Stimulated activated effector memory CD8-positive, alpha-beta T cell treated with anti-CD3 and anti-CD28 coated beads, Interleukin-12 subunit alpha, Interleukin-12 subunit beta, amount 100 ng/mL, for 72 hours (primary cell): ENCODE measurements at regions not wholly inside any gene's neighbourhood (a gene's known extent, or its start where the extent isn't known, plus 50 kb on each side); places are given as distances from the start of the nearest gene placed in this dataset.
"Not testable (repeated sequence)": the region's sequence is repeated elsewhere in the genome, so short reads cannot be mapped to it uniquely, and the experiment has no call there.

Experiments used
- ATAC-seq: fragments of 150-1000 bp; cut with Tn5 transposase; 2 replicates; pipeline ENCODE4 v1.10.0; 2021
- DNase-seq, 2 donors: peaks; one replicate each; pipeline ENCODE4 v3.0.0; 2021 to 2022; ENCODE audit warnings: low spot score in 2 of 2
- H3K27ac Mint-ChIP-seq: one replicate; pipeline ENCODE4 v1.8.0; 2022; ENCODE audit warnings: mild to moderate bottlenecking, mixed read lengths
- H3K36me3 Mint-ChIP-seq: one replicate; pipeline ENCODE4 v1.8.0; 2022; ENCODE audit warnings: mild to moderate bottlenecking, mixed read lengths
- H3K4me1 Mint-ChIP-seq: one replicate; pipeline ENCODE4 v1.8.0; 2022; ENCODE audit warnings: mixed read lengths
- H3K4me3 Mint-ChIP-seq: one replicate; pipeline ENCODE4 v1.8.0; 2022; ENCODE audit warnings: mild to moderate bottlenecking, mixed read lengths
- H3K9me3 Mint-ChIP-seq: one replicate; pipeline ENCODE4 v1.8.0; 2022; ENCODE audit warnings: mixed read lengths

DNA sequence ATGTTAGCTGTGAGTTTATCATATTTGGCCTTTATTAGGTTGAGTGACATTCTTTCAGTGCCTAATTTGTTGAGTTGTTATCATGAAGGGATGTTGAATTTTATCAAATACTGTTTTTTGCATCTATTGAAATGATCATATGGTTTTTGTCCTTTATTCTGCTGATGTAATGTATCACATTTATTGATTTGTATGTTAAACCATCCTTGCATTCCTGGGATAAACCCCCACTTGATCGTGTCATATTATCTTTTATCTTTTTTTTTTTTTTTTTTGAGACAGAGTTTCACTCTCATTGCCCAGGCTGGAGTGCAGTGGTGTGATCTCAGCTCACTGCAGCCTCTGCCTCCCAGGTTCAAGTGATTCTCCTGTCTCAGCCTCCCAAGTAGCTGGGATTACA is 51.9 kb upstream of the MFGE8 start:
- not testable (repeated sequence) for H3K27ac Mint-ChIP-seq, DNase-seq, ATAC-seq, H3K36me3 Mint-ChIP-seq, H3K4me1 Mint-ChIP-seq, H3K4me3 Mint-ChIP-seq
- H3K9me3 Mint-ChIP-seq = peaks cover 23% of the 10 kb centered on the region

DNA sequence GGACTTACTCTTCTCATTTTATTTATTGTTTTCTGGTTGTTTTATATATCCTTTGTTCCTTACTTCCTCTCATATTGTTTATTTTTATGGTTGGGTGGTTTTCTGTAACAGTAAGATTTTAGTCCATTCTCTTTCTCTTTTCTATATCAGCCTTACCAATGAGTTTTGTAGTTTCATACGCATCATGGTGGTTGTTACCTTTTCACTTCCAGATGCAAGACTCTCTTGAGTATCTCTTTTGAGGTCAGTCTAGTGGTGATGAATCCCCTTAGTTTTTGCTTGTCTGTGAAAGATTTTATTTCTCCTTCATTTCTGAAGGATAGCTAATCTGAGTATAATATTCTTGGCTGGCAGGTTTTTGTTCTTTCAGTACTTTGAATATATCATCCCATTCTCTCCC is 57.1 kb upstream of the MFGE8 start:
- DNase-seq (no peak), ATAC-seq (no peak)
- Mint-ChIP-seq H3K36me3 (no peaks in the 10 kb centered on the region), H3K4me1 (no peaks in the 10 kb centered on the region), H3K27ac (no peak overlapping the region), H3K4me3 (no peak overlapping the region), H3K9me3 (peaks cover 12% of the 10 kb centered on the region)

DNA sequence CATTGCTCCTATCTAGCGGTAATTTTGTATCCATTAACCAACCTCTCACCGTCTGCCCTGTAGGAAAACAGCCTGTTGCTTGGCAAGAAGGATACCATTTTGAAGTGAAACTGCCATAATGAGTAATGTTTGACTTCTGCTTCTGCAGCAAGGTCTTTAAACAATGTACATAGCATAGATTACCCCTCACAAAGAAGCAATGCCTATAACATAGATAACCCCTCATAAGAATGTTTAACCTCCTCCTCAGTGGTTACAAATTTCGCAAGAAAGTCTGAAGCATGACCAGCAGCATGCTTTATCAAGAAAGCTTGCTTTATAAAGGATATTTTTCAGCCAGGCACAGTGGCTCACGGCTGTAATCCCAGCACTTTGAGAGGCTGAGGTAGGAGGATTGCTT is 61.2 kb upstream of the MFGE8 start:
- no peak overlapping the region for H3K4me3 Mint-ChIP-seq
- no peak for DNase-seq
- H3K4me1 Mint-ChIP-seq = no peaks in the 10 kb centered on the region
- no peak for ATAC-seq
- H3K36me3 Mint-ChIP-seq = no peaks in the 10 kb centered on the region
- H3K9me3 Mint-ChIP-seq = no peaks in the 10 kb centered on the region
- no peak overlapping the region for H3K27ac Mint-ChIP-seq

DNA sequence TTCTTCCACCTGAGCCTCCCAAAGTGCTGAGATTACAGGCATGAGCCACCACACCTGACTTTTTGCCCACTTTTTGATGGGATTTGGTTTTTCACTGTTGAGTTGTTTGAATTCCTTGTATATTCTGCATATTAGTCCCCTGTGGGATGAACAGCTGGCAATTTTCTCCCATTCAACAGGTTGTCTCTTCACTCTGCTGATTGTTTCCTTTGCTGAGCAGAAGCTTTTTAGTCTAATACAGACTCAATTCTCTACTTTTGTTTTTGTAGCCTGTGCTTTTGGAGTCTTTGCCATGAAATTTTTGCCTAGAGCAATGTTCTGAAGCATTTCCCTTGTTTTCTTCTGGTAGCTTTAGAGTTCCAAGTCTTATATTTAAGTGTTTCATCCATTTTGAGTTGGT is 62.7 kb upstream of the MFGE8 start:
- Mint-ChIP-seq H3K4me3 (no peak overlapping the region), H3K4me1 (no peaks in the 10 kb centered on the region), H3K27ac (no peak overlapping the region), H3K9me3 (no peaks in the 10 kb centered on the region), H3K36me3 (no peaks in the 10 kb centered on the region)
- DNase-seq = no peak
- ATAC-seq = no peak

DNA sequence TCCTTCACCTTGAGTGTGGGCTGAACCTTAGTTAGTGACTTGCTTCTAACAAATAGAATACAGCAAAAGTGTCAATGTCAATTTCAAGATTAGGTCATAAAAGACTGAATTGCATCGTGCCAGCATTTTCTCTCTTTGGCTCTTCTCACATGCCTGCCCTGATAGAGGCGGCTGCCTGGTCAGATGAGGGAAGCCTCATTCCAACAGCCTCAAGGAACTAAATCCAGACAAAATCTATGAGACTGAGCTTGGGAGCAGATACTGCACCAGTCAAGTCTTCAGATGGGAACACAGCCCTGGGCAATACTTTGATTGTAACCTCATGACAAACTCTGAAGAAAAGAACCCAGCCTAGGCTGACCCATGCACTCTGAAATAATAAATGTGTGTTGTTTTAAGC is 63.5 kb upstream of the MFGE8 start:
- Mint-ChIP-seq H3K27ac (no peak overlapping the region), H3K4me3 (no peak overlapping the region), H3K9me3 (no peaks in the 10 kb centered on the region), H3K36me3 (no peaks in the 10 kb centered on the region), H3K4me1 (no peaks in the 10 kb centered on the region)
- DNase-seq = no peak
- no peak for ATAC-seq

DNA sequence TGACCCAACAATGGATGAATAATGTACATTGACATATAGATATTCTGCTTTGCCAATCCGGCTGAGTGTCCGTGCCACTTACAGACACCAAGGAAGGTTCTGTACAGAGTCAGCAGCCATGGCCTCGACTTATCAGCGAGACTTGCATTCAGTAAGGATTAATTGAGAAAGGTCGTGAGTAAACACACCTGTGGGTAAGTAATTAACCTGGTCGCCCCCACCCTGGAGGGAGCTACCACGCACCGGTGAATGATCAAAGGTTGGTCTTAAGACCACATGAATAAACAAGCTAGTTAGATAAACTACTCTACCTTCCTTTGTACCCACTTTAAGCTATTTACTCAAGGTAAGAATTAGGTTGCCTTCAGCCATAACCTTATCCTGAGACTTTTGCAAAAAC is 66.5 kb upstream of the MFGE8 start:
- H3K4me1 Mint-ChIP-seq = no peaks in the 10 kb centered on the region
- H3K9me3 Mint-ChIP-seq = no peaks in the 10 kb centered on the region
- H3K36me3 Mint-ChIP-seq = no peaks in the 10 kb centered on the region
- no peak overlapping the region for H3K27ac Mint-ChIP-seq
- DNase-seq (no peak), ATAC-seq (no peak)
- H3K4me3 Mint-ChIP-seq = no peak overlapping the region

DNA sequence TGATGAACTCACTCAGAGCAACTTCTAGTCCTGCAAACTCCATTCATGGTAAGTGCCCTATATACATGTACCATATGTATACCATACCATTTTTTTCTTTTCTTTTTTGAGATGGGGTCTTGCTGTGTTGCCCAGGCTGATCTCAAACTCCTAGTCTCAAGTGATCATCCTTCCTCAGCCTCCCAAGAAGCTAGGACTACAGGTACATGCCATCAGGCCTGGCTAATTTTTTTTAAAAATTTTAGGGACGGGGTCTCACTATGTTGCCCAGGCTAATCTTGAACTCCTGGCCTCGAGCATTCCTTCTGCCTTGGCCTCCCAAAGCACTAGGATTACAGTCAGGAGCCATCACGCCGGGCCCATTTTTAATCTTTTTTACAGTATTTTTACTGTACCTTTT is 67.3 kb upstream of the MFGE8 start:
- Mint-ChIP-seq H3K9me3 (no peaks in the 10 kb centered on the region), H3K4me1 (no peaks in the 10 kb centered on the region), H3K4me3 (no peak overlapping the region), H3K36me3 (no peaks in the 10 kb centered on the region), H3K27ac (no peak overlapping the region)
- DNase-seq (no peak), ATAC-seq (no peak)

DNA sequence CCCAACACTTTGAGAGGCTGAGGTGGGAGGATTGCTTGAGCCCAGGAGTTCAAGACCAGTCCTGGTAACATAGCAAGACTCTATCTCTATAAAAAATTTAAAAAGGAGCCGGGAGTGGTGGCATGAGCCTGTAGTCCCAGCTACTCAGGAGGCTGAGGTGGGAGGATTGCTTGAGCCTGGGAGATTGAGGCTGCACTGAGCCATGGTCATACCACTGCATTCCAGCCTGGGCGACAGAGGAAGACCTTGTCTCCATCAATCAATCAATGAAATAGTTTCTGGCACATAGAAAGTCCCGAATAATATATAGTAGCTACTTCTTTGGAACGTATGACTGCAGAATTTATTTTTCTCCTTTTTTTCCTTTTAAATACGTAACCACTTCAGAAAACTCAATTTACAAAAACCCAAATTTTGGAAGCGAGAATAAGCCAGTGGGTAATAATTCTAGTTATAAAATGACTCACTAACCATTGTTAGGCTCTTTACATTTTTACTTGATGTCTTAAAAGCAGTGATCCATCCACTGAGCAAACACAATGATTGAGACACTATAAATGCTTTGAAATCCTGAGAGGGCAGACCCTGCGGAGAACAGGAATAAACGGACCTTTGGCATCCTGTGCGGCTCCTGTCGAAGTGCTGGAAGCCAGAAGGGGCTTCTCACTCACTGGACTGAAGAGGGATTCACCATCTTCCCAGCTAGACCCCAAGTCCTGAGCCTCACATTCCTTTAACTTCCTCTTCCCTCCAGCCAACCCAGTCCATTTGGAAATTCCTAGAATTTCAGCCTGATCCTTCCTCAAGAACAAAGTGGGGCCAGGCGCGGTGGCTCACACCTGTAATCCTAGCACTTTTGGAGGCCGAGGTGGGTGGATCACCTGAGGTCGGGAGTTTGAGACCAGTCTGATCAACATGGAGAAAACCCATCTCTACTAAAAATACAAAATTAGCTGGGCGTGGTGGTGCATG is 68.4 kb upstream of the MFGE8 start:
- no peaks in the 10 kb centered on the region for H3K36me3 Mint-ChIP-seq
- no peak for ATAC-seq
- no peaks in the 10 kb centered on the region for H3K9me3 Mint-ChIP-seq
- DNase-seq = no peak
- H3K4me1 Mint-ChIP-seq = no peaks in the 10 kb centered on the region
- no peak overlapping the region for H3K4me3 Mint-ChIP-seq
- H3K27ac Mint-ChIP-seq = no peak overlapping the region

DNA sequence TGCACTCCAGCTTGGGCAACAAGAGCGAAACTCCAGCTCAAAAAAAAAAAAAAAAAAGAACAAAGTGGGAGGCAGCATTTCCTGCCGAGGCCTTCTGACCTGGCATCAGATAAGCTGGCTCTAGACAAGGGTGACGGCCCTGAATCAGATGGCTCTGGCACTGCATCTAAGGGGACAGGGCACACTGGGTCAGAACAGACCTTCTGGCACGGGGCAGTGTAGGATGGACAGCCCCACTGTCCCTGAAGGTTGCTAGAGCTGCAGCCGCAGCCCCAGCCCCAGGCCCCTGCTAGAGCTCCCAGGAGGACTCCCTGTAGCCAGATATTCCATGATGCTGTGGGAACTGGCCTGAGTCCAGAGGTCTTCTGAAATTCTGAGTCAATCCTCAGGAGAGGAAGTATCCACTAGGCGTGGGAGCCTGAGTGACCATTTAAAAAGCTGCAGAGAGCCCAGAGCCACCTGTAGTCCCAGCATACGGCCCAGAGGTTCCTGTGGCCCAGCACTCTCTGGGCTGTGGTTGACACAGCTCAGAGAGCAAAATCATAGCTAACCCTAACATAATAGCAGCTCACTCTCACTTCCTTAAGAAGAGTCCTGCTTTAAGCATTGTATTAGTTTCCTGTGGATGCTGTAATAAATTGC is 69.2 kb upstream of the MFGE8 start:
- H3K4me3 Mint-ChIP-seq = no peak overlapping the region
- DNase-seq (no peak), ATAC-seq (peak; percentile 39)
- no peaks in the 10 kb centered on the region for H3K9me3 Mint-ChIP-seq
- H3K4me1 Mint-ChIP-seq = no peaks in the 10 kb centered on the region
- no peaks in the 10 kb centered on the region for H3K36me3 Mint-ChIP-seq
- H3K27ac Mint-ChIP-seq = no peak overlapping the region

DNA sequence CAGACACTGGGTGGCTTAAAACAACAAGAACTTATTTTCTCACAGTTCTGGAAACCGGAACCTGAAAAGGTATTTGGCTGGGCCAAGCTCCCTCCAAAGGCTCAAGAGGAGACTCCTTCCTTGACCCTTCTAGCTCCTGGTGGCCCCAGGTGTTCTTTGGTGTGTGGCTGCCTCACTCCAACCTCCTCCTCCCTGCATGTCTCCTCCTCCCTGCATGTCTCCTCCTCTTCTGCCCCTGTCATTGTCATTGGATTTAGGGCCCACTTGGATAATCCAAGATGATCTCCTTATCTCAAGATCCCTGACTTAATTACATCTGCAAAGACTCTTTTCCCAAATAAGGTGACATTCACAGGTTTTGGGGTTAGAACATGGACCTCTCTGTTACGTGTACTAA is 69.8 kb upstream of the MFGE8 start:
- no peaks in the 10 kb centered on the region for H3K36me3 Mint-ChIP-seq
- no peak overlapping the region for H3K4me3 Mint-ChIP-seq
- H3K9me3 Mint-ChIP-seq = no peaks in the 10 kb centered on the region
- ATAC-seq = no peak
- H3K4me1 Mint-ChIP-seq = no peaks in the 10 kb centered on the region
- DNase-seq = no peak
- H3K27ac Mint-ChIP-seq = no peak overlapping the region

DNA sequence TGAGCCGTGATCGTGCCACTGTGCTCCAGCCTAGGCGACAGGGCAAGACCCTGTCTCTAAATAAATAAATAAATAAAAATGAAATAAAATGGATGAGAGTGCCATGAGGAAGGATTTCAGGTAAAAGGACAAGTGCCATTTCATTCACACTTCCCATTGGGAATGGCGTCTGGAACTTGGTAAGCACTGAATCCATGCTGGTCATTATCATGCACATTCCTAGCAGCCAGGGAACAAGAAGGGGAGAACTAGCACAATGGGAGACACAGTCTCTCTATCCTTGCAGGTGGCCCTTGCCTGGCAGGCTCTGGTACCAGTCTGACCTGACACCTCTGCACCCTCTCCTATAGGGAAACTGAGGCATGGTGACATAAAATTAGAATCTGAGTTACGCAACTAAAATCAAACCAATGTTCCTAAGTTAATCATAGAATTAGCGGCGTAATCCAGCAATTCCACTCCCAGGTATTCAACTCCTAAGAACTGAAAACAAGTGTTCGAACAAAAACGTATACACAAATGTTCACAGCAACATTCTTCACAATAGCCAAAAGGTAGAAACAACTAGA is 70.8 kb upstream of the MFGE8 start:
- H3K27ac Mint-ChIP-seq = no peak overlapping the region

DNA sequence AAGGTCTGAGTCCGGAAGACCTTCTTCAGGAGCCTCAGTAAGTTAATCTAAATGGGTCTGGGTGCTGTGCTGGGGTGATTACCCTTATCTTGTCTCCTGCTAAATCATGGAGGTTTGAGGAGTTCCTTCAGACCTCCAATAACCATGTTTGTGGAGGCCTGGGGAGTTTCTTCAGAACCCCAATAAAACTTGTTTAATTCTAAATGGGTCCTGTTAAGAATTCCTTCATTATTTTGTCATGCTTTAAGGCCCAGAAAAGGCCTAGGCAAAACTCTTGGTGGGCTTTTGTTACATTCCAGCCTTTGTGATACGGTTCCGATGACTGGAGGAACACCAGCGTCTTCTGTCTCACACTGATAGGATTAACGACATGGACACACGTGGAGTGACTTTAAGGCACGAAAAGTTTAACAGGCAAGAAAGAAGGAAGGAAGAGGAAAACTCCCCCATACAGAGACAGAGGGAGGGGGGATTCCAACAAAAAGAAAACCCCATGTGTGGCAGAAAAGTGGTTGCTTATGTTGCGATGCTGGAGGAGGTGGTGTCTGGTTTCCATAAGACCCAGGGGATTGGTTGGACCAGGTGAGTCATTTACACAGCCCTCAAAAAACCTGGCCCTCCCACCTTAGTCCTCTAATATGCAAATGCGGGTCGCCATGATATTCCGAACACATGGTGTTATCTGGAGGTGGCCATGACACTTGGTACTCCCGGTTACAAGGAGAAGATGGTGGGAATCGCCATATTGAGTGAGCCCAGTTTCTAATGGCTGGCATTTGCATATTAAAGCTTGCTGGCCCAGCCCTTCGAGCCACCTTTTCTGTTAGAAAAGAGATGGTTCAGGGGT is 72.6 kb upstream of the MFGE8 start:
- H3K9me3 Mint-ChIP-seq = no peaks in the 10 kb centered on the region
- no peak overlapping the region for H3K4me3 Mint-ChIP-seq
- no peak overlapping the region for H3K27ac Mint-ChIP-seq
- H3K36me3 Mint-ChIP-seq = no peaks in the 10 kb centered on the region
- no peak for DNase-seq
- no peaks in the 10 kb centered on the region for H3K4me1 Mint-ChIP-seq
- ATAC-seq = no peak

More for the DNA sequence above, 70.8 kb upstream of the MFGE8 start:
- no peaks in the 10 kb centered on the region for H3K4me1 Mint-ChIP-seq
- DNase-seq = no peak
- H3K36me3 Mint-ChIP-seq = no peaks in the 10 kb centered on the region
- H3K9me3 Mint-ChIP-seq = no peaks in the 10 kb centered on the region
- H3K4me3 Mint-ChIP-seq = no peak overlapping the region
- no peak for ATAC-seq

DNA sequence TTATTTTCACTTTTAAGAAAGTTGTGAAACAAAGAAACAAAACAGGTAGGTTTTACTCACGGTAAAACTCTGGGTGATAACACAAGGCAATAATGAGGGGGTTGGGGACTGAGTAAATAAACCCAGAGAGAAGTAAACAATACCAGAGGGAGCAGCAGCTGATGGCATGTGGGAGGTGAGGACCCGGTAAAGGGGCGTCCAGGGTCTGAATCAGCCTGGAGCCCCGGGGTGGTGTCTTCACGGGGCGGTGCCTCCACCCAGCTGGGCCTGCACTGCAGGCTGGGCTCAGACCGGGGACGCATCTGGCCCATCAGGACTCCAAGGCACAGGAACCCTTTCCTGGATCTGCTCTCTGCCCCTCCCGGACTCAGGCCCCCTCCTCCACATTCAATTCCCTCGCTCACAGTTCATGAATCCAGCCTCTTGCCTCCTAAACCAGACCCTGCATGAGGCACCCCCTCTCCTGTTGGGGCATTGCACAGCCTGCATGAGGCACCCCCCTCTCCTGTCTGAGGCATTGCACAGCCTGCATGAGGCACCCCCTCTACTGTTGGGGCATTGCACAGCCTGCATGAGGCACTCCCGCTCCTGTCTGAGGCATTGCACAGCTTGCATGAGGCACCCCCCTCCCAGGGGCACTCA is 73.9 kb upstream of the MFGE8 start:
- ATAC-seq = no peak
- Mint-ChIP-seq H3K27ac (no peak overlapping the region), H3K9me3 (no peaks in the 10 kb centered on the region), H3K4me3 (no peak overlapping the region), H3K36me3 (no peaks in the 10 kb centered on the region), H3K4me1 (no peaks in the 10 kb centered on the region)
- DNase-seq = no peak

DNA sequence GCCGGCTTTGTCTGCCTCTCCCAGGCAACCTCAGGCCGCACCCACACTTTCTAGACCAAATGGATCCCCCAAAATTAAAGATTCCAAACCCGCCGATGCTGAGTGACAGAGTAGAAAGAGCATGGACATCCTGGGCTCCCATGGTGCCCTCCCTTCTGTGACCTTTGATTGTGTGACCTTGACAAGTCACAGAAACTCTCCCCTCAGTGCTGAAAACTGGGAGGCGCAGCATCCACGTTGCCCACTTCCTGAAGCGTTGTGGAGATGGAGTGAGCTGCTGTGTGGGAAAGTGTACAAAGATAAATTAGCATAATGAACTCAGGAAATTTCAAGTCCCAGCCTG is 74.4 kb upstream of the MFGE8 start:
- Mint-ChIP-seq H3K9me3 (no peaks in the 10 kb centered on the region), H3K4me1 (no peaks in the 10 kb centered on the region), H3K27ac (no peak overlapping the region), H3K36me3 (no peaks in the 10 kb centered on the region), H3K4me3 (no peak overlapping the region)
- ATAC-seq (no peak), DNase-seq (no peak)
